NB4 (cell line): ENCODE measurements at regions not wholly inside any gene's neighbourhood (a gene's known extent, or its start where the extent isn't known, plus 50 kb on each side); places are given as distances from the start of the nearest gene placed in this dataset.

Source experiments
- DNase-seq: peaks from one replicate; pipeline ENCODE4 v3.0.0; 2010; ENCODE audit warnings: low read depth
- H3K4me3 ChIP-seq: one replicate; pipeline ENCODE4 v1.5.1; 2011; ENCODE audit warnings: mild to moderate bottlenecking, low read depth, low read length, moderate library complexity
- MYC ChIP-seq: IDR thresholded peaks from 2 replicates; pipeline ENCODE4 v1.6.1; 2011; ENCODE audit warnings: low read depth, low read length
- POLR2A ChIP-seq: IDR thresholded peaks from 2 replicates; pipeline ENCODE4 v1.6.1; 2011; ENCODE audit warnings: mild to moderate bottlenecking; ENCODE audit not compliant: insufficient read length; ENCODE audit errors: extremely low read depth
- TF ChIP-seq, protein P1 (sequence below): IDR thresholded peaks from one replicate; pipeline ENCODE4 v1.5.1; 2012; ENCODE audit warnings: low read depth, low read length
- TF ChIP-seq, protein P2 (sequence below): IDR thresholded peaks from 2 replicates; pipeline ENCODE4 v1.6.1; 2011; ENCODE audit warnings: low read depth, low read length

DNA sequence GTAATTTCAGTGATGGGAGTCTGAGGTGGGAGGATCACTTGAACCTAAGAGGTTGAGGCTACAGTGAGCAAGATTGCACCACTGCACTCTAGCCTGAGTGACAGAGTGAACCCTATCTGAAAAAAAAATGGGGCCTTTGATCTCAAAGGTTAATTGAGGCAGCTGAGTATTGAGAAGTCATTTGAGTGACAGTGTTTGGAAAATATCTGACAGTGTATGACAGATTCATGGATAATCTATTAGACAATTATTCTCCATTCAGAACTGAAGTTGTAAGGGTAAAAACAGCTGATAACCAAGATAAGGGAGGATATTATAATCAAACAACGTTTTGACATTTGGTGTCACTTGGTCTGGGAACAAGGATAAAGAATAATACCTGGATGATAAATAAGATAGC lies 50.9 kb upstream of the CD36 start:
- no peak overlapping the region for H3K4me3 ChIP-seq
- TF ChIP-seq, protein P1, sequence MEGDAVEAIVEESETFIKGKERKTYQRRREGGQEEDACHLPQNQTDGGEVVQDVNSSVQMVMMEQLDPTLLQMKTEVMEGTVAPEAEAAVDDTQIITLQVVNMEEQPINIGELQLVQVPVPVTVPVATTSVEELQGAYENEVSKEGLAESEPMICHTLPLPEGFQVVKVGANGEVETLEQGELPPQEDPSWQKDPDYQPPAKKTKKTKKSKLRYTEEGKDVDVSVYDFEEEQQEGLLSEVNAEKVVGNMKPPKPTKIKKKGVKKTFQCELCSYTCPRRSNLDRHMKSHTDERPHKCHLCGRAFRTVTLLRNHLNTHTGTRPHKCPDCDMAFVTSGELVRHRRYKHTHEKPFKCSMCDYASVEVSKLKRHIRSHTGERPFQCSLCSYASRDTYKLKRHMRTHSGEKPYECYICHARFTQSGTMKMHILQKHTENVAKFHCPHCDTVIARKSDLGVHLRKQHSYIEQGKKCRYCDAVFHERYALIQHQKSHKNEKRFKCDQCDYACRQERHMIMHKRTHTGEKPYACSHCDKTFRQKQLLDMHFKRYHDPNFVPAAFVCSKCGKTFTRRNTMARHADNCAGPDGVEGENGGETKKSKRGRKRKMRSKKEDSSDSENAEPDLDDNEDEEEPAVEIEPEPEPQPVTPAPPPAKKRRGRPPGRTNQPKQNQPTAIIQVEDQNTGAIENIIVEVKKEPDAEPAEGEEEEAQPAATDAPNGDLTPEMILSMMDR: no peak
- TF ChIP-seq, protein P2, sequence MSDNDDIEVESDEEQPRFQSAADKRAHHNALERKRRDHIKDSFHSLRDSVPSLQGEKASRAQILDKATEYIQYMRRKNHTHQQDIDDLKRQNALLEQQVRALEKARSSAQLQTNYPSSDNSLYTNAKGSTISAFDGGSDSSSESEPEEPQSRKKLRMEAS: no peak
- no peak for TF ChIP-seq POLR2A
- no peak for TF ChIP-seq MYC
- no peak for DNase-seq

GRCh38 chr7:80588591-80588990 lies 49.9 kb upstream of the CD36 start:
- H3K4me3 ChIP-seq: no peak overlapping the region
- no peak for TF ChIP-seq POLR2A
- peak; percentile 13 for DNase-seq
